ENCODE measurements at regions not wholly inside any gene's neighbourhood (a gene's known extent, or its start where the extent isn't known, plus 50 kb on each side); places are given as distances from the start of the nearest gene placed in this dataset.

GRCh38 chr22:48941033-48941902, 886.4 kb downstream of the BRD1 start:
- TF ChIP-seq CTCF (conservative IDR thresholded peaks at IDR 0.05; ENCODE audit: low read depth, low read length) = no peak
- no peak overlapping the region for H3K4me3 ChIP-seq (ENCODE audit: low read depth, low read length)
- no peak for DNase-seq (ENCODE audit: low read depth)

GRCh38 chr22:48940266-48941032, 887.2 kb downstream of the BRD1 start:
- TF ChIP-seq CTCF (conservative IDR thresholded peaks at IDR 0.05; ENCODE audit: low read depth, low read length) = no peak
- DNase-seq (ENCODE audit: low read depth) = no peak
- no peak overlapping the region for H3K4me3 ChIP-seq (ENCODE audit: low read depth, low read length)

- DNase-seq (ENCODE audit: low read depth) = no peak
- no peak overlapping the region for H3K4me3 ChIP-seq (ENCODE audit: low read depth, low read length)
- TF ChIP-seq CTCF (conservative IDR thresholded peaks at IDR 0.05; ENCODE audit: low read depth, low read length) = no peak
Measured at GRCh38 chr22:48939441-48940265, 888.0 kb downstream of the BRD1 start.

GRCh38 chr22:48938741-48939140, 888.9 kb downstream of the BRD1 start:
- TF ChIP-seq CTCF (conservative IDR thresholded peaks at IDR 0.05; ENCODE audit: low read depth, low read length) = no peak
- H3K4me3 ChIP-seq (ENCODE audit: low read depth, low read length) = no peak overlapping the region
- no peak for DNase-seq (ENCODE audit: low read depth)

- no peak for TF ChIP-seq CTCF (conservative IDR thresholded peaks at IDR 0.05; ENCODE audit: low read depth, low read length)
- H3K4me3 ChIP-seq (ENCODE audit: low read depth, low read length) = no peak overlapping the region
- DNase-seq (ENCODE audit: low read depth) = no peak
Measured at GRCh38 chr22:48937032-48937639, 890.5 kb downstream of the BRD1 start.

- H3K4me3 ChIP-seq (ENCODE audit: low read depth, low read length) = no peak overlapping the region
- TF ChIP-seq CTCF (conservative IDR thresholded peaks at IDR 0.05; ENCODE audit: low read depth, low read length) = no peak
- DNase-seq (ENCODE audit: low read depth) = no peak
Measured at GRCh38 chr22:48936391-48936790, 891.3 kb downstream of the BRD1 start.
